ENCODE measurements at regions not wholly inside any gene's neighbourhood (a gene's known extent, or its start where the extent isn't known, plus 50 kb on each side); places are given as distances from the start of the nearest gene placed in this dataset.

- DNase-seq, result no peak
Measured at GRCh38 chr7:39892361-39892760, 57.7 kb upstream of the CDK13 start.

GRCh38 chr7:39894904-39895303, 55.2 kb upstream of the CDK13 start:
- DNase-seq, result no peak

GRCh38 chr7:39896840-39897239, 53.2 kb upstream of the CDK13 start:
- DNase-seq, result no peak

GRCh38 chr7:39898867-39899266, 51.2 kb upstream of the CDK13 start:
- DNase-seq, result no peak

Measured in retina (tissue), 1 donor.